ENCODE measurements at regions not wholly inside any gene's neighbourhood (a gene's known extent, or its start where the extent isn't known, plus 50 kb on each side); places are given as distances from the start of the nearest gene placed in this dataset.
A peak's percentile ranks its signal among the peaks of the same experiment; 100 is the strongest.
"Not testable (repeated sequence)": the region's sequence is repeated elsewhere in the genome, so short reads cannot be mapped to it uniquely, and the experiment has no call there.

- Mint-ChIP-seq H3K27me3 (ENCODE audit: unreplicated experiment) (peaks cover 7% of the 10 kb centered on the region), H3K4me1 (ENCODE audit: unreplicated experiment) (peaks cover 6% of the 10 kb centered on the region), H3K9me3 (ENCODE audit: unreplicated experiment) (no peaks in the 10 kb centered on the region), H3K27ac (ENCODE audit: unreplicated experiment) (no peak overlapping the region), H3K4me3 (ENCODE audit: unreplicated experiment) (no peak overlapping the region), H3K36me3 (ENCODE audit: low read depth, unreplicated experiment) (peaks cover 9% of the 10 kb centered on the region)
- TF ChIP-seq CTCF (IDR thresholded peaks at IDR 0.05; ENCODE audit: unreplicated experiment), result no peak
- no peak for DNase-seq (ENCODE audit: low spot score)
Observed at GRCh38 chr21:31801551-31802219, 69.8 kb upstream of the SCAF4 start.

GRCh38 chr21:31798842-31799704 lies 67.2 kb upstream of the SCAF4 start:
- peaks cover 5% of the 10 kb centered on the region for H3K4me1 Mint-ChIP-seq (ENCODE audit: unreplicated experiment)
- H3K9me3 Mint-ChIP-seq (ENCODE audit: unreplicated experiment), result no peaks in the 10 kb centered on the region
- no peak for DNase-seq (ENCODE audit: low spot score)
- H3K36me3 Mint-ChIP-seq (ENCODE audit: low read depth, unreplicated experiment), result peaks cover 9% of the 10 kb centered on the region
- H3K27ac Mint-ChIP-seq (ENCODE audit: unreplicated experiment), result no peak overlapping the region
- peak overlapping the region; percentile 35 for H3K4me3 Mint-ChIP-seq (ENCODE audit: unreplicated experiment)
- TF ChIP-seq CTCF (IDR thresholded peaks at IDR 0.05; ENCODE audit: unreplicated experiment), result no peak
- peaks cover 7% of the 10 kb centered on the region for H3K27me3 Mint-ChIP-seq (ENCODE audit: unreplicated experiment)

- Mint-ChIP-seq H3K36me3 (ENCODE audit: low read depth, unreplicated experiment) (peaks cover 4% of the 10 kb centered on the region), H3K27me3 (ENCODE audit: unreplicated experiment) (peaks cover 10% of the 10 kb centered on the region), H3K9me3 (ENCODE audit: unreplicated experiment) (no peaks in the 10 kb centered on the region), H3K4me3 (ENCODE audit: unreplicated experiment) (no peak overlapping the region), H3K27ac (ENCODE audit: unreplicated experiment) (no peak overlapping the region), H3K4me1 (ENCODE audit: unreplicated experiment) (no peaks in the 10 kb centered on the region)
- no peak for TF ChIP-seq CTCF (IDR thresholded peaks at IDR 0.05; ENCODE audit: unreplicated experiment)
- no peak for DNase-seq (ENCODE audit: low spot score)
Observed at GRCh38 chr21:31795992-31796391, 64.1 kb upstream of the SCAF4 start.

- not testable (repeated sequence) for DNase-seq (ENCODE audit: low spot score); H3K36me3 Mint-ChIP-seq (ENCODE audit: low read depth, unreplicated experiment); H3K9me3 Mint-ChIP-seq (ENCODE audit: unreplicated experiment); H3K4me1 Mint-ChIP-seq (ENCODE audit: unreplicated experiment); H3K4me3 Mint-ChIP-seq (ENCODE audit: unreplicated experiment); H3K27me3 Mint-ChIP-seq (ENCODE audit: unreplicated experiment); H3K27ac Mint-ChIP-seq (ENCODE audit: unreplicated experiment)
Observed at GRCh38 chr21:31790420-31790819, 58.5 kb upstream of the SCAF4 start.

- Mint-ChIP-seq H3K36me3 (ENCODE audit: low read depth, unreplicated experiment) (no peaks in the 10 kb centered on the region), H3K4me1 (ENCODE audit: unreplicated experiment) (no peaks in the 10 kb centered on the region)
Observed at GRCh38 chr21:31788581-31788980, 56.7 kb upstream of the SCAF4 start.

GRCh38 chr21:31787691-31788090 lies 55.8 kb upstream of the SCAF4 start:
- H3K4me3 Mint-ChIP-seq (ENCODE audit: unreplicated experiment); H3K9me3 Mint-ChIP-seq (ENCODE audit: unreplicated experiment); H3K27ac Mint-ChIP-seq (ENCODE audit: unreplicated experiment); DNase-seq (ENCODE audit: low spot score); H3K4me1 Mint-ChIP-seq (ENCODE audit: unreplicated experiment); H3K36me3 Mint-ChIP-seq (ENCODE audit: low read depth, unreplicated experiment); H3K27me3 Mint-ChIP-seq (ENCODE audit: unreplicated experiment): not testable (repeated sequence)

More at GRCh38 chr21:31788581-31788980, 56.7 kb upstream of the SCAF4 start:
- no peak overlapping the region for H3K27ac Mint-ChIP-seq (ENCODE audit: unreplicated experiment)
- H3K9me3 Mint-ChIP-seq (ENCODE audit: unreplicated experiment), result no peaks in the 10 kb centered on the region
- H3K4me3 Mint-ChIP-seq (ENCODE audit: unreplicated experiment), result no peak overlapping the region
- H3K27me3 Mint-ChIP-seq (ENCODE audit: unreplicated experiment), result peaks cover 5% of the 10 kb centered on the region
- no peak for DNase-seq (ENCODE audit: low spot score)
- no peak for TF ChIP-seq CTCF (IDR thresholded peaks at IDR 0.05; ENCODE audit: unreplicated experiment)
